ENCODE measurements at regions not wholly inside any gene's neighbourhood (a gene's known extent, or its start where the extent isn't known, plus 50 kb on each side); places are given as distances from the start of the nearest gene placed in this dataset.

DNA sequence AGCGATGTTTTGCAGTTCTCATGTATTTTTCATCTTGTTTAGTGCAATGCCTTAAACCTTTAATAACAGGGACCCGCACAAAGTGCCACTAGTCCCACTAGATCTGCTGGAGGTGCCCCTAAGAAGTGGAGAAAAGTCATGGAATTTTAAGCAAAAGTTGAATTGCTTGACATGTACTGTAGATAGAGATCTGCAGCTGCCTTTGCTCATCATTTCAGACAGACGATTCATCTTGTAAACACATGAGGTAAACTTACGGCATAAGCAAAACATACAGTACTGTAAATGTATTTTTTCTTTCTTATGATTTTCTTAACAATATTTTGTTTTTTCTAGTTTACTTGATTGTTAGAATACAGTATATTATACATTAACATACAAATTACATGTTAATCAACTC is 295.6 kb downstream of the CASP12 start:
- no peak for DNase-seq (ENCODE audit: low read depth, low spot score)

DNA sequence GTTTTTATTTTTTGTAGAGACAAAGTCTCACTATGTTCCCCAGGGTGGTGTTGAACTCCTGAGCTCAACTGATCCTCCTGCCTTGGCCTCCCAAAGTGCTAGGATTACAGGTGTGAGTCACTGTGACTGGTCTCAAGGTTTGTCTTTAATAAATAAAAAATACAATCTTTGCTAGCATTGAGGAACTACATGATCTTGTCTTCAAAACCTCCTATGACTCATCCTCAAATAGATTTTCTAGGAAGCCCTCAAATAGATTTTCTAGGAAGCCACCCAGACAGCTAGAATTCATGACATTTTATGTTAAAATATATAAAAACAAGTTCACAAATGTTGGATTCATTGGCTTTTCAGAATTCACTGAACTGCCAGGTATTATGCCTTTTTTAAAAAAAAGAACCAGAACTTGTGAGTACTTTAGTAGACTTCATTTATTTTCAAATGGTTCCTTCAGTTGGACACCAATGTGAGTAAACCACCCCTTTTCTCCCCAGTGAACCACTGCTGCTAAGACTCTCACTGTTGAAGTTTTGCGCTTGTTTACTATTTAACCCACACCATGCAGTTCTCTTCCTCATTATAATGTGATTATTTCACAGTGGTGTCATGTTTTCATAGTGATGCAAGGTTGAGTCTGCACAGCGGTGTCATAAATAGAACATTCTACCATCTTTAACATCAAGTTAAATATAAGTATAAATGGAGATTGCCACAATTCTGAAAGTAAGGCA is 303.9 kb downstream of the CASP12 start:
- DNase-seq (ENCODE audit: low read depth, low spot score): no peak

DNA sequence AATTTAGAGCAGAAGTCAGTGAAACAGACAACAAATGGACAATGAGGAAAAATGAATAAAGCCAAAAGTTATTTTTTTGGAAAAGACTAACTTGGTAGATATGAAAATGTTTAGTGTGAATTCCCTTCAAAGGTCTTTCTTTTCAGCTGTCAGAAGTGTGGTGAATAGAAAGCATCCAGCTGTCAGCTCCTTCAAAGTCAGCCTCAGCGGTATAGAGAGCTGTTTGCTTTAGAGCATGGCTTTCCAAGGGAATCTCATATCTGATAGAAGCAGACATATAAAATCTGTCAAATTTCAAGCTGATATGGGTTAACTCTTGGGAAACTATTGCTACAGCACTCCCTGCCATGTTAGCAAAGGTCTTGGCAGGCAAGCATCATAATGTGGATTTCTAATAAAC is 309.3 kb downstream of the CASP12 start:
- no peak for DNase-seq (ENCODE audit: low read depth, low spot score)

DNA sequence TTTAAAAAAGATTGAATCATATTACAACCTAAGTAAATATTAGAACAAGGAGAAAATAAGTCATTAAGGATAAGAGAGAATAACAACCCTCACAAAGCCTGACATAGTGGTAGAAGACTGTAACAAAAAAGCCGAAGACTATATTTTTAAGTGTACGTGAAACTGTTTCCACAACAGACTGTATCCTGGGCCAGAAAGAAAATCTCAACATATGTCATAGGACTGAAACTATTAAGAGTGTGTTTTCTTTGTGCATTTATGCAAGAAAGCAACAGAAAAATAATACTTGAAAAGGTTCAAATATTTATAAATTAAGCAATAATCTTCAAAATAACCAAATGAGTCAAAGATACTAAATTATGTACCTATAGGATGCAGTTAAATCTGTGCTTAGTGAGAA is 309.8 kb downstream of the CASP12 start:
- no peak for DNase-seq (ENCODE audit: low read depth, low spot score)

DNA sequence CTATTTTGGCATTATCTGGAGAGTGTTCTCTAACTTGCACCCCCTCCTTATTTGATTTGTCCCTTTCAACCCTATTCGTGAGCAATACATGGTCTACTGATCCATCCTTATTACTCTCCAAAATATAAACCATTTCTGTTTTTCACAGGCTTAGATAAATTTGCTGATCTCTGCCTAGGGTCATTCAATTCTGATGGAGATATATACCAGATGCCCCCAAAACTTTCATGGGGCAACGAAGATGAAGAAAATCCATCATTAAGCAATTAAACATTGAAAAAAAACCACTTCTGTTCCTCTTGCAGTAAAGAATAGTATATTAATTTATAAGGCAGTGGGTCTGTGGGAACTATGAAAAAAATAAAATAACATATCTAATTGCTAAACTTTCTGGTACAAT is 313.4 kb downstream of the CASP12 start:
- no peak for DNase-seq (ENCODE audit: low read depth, low spot score)

DNA sequence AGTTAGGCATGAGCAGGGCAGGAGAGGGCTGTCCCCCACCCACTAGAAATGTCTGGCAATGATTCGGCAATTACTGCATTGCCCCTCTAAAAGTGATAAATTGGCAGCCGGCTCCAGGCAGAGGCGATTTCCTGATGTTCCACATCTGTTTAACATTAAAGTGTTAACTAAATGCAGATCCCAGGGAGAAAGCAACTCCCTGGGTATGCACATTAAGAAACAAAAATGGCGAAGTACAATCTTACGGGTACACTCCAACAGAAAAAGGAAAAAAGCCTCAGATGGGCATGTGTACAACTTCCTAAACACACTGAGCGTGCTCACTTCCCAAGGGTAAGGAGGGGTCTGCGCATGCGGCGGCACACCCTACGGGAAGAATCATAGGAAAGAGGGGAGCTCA is 314.4 kb downstream of the CASP12 start:
- no peak for DNase-seq (ENCODE audit: low read depth, low spot score)

DNA sequence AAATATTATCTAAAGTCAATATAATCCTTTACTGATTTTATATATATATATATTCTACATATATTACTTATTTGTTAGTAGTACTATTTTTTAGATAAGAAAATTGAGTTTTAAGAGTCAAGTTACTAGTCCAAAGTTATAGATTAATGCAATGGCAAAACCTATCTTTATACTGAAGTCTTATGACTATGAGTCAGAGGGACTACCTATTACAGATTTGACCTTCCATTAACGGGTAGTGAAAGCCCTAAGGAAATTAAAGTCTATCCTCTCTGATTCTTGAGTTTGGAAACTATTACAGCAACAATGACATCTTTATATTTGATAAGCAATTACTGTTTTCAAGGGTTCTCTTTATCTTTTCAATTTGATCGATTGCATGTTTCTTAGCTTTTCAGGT is 315.8 kb downstream of the CASP12 start:
- no peak for DNase-seq (ENCODE audit: low read depth, low spot score)

DNA sequence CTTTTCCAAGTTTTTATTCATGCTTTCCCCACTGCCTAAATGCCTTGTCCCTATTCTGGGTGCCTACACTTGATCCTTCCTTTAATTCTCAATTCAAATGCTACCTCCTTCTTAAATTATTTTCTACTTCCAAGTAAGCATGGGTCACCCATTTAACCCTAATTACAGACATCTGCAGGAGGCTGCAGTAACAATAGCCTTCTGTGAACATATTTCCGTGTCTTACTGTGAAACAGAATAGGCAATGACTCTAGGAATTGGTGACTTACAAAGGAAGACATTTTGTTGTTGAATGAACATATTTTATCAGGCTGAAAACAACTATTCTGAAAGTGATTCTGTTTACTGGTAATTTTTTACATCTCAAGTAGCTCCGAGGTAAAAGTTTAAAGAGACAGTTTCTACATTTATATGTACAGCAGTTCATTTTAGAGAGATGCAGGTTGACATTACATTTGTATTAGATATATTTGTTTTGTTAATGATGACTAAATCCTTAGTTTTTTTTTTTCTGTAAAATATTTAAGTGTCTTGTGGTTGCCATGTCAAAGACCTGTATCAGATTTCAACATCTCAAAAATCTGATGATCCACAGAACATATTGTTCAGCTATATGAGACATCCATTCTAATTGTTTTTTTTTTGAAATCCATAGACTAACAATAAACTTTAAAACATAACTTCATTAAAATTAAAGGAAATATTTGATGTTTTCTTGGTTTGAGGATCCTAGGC is 316.8 kb downstream of the CASP12 start:
- no peak for DNase-seq (ENCODE audit: low read depth, low spot score)

DNA sequence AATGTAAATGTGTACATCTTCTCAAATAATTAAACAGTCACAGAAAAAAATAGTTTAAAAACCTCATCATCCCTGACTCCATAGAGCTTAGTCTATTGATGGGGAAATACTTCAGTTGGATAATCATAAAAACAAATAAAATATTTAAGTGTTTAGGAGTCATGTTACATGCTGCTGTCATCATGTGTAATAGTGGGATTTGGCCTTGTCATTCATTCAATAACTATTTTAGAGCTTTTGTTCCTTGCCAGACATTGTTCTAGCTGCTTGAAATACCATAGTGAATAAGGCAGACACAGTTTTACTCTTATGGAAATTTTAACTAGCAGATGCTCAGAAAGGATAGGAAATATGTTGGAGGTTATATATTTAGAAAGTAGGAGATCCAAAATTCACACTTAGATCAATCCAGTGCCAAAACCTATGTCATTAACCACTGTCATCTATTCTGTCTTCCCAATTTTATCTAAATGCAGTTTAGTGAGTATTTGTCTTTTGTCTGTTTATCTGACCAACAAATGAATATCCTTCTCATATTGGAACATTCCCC is 324.7 kb downstream of the CASP12 start:
- DNase-seq (ENCODE audit: low read depth, low spot score): no peak

DNA sequence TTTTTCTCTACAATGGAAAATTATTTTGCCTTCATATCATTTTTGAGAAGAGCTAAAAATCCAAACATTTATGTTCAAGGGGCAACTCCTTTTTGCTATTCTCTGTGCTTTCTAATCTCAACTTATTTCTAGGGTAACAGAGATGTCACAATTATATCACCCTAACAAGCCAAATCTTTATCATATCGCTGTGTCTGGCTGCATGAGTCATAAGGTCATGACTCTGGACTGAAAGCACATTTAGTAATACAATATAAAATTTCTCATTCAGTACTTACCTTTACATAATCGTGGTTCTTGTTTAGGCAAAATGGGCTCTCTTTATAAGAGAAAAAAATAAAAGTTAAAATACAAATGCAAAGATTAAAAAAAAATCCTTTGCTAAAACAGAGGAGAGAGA is 326.0 kb downstream of the CASP12 start:
- DNase-seq (ENCODE audit: low read depth, low spot score): no peak

DNA sequence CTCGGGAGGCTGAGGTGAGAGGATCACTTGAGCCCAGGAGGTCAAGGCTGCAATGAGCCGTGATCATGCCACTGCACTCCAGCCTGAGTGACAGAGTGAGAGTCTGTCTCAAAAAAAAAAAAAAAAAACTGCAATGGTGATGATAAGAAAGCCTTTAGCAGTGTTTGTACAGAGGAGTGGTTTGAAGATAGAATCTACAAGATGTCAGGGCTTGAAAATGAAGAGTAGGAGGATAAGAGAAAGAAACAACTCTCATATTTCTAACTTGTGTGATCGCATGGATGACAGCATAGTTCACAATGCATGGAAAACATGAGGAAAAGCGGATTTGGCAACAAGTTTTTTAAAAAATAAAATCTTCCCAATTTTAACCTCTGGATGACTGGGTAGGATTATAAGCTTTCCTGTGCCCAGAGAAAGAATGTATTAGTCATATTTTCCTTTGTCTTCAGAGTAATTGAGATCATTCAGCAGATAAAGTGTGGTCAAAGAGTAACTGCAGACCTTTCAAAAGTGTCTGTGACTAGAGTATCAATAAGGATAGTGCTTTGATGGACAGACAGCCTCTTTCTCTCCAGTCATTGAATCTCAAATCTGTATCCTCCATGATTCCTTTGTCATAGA is 328.1 kb downstream of the CASP12 start:
- DNase-seq (ENCODE audit: low read depth, low spot score): no peak

DNA sequence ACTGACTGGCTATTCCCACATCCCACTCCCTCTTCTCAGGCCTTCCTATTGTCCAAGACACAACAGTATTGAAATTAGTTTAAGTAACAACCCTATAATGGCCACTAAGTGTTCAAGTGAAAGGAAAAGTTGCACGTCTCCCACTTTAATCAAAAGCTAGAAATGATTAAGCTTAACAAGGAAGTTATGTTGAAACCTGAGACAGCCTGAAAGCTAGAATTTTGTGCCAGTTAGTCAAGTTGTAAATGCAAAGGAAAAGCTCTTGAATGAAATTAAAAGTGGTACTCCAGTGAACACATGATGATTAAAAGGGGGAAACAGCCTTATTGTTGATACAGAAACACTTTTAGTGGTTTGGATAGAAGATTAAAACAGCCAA is 332.7 kb downstream of the CASP12 start:
- no peak for DNase-seq (ENCODE audit: low read depth, low spot score)

DNA sequence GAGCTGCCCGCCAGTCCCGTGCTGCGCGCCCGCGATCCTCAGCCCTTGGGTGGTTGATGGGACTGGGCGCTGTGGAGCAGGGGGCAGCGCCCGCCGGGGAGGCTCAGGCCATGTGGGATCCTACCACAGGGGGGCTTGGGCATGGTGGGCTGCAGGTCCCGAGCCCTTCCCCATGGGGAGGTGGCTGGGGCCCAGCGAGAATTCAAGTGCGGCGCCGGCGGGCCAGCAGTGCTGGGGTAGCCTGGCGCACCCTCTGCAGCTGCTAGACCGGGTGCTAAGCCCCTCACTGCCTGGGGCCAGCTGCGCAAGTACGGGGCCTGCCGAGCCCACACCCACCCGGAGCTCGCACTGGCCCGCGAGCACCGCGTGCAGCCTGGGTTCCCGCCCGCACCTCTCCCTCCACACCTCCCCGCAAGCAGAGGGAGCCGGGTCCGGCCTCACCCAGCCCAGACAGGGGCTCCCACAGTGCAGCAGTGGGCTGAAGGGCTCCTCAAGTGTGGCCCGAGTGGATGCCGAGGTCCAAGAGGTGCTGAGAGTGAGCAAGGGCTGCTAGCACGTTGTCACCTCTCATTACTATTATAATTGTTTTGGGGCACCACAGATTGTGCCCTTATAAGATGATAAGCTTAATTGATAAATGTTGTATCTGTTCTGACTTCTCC is 333.2 kb downstream of the CASP12 start:
- no peak for DNase-seq (ENCODE audit: low read depth, low spot score)

DNA sequence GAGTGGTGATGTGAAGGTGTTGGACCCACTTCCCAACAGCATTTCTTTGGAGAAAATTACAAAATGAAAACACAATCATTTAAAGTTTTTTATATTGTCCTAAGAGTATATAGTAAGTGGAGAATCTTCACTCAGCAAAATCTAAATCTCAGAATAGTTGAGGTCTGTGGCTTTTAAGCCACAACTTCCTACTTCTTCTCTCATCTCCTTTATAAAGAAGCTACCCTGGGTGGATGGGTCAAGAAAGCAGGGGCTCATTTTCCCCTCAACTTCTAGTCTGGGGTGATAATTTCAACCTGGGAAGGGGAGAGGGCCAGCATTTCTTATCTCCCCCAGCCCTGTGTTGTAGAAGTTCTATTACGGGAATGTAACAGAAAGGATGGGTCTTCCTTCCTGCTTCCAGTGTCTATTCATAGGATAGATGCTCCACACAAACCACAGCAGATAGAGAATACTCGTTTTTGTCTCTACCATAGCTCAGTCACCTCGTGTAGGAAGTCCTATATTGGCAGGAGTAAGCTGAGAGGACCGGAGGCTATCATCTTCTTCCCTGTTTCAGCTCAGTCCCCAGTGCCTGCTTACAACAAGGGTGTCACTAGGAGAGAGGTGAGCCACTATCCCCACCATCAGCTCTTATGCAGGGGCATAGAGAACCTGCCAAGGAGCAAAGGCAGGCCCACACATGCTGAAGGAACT is 341.5 kb downstream of the CASP12 start:
- no peak for DNase-seq (ENCODE audit: low read depth, low spot score)

DNA sequence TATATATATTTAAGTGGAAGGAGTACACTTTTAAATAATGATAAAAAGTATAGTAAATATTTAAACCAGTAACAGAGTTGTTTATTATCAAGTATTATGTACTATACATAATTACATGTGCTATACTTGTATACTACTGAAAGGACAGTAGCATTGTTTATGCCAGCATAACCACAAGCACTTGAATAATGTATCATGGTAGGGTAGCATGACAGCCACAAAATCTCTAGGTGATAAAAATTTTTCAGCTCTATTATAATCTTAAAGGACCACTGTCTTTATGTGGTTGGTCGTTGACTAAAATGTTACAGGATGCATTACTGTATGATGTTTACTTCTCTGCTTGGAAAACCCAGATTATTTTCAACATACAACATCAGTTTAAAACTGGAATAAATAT is 349.2 kb downstream of the CASP12 start:
- no peak for DNase-seq (ENCODE audit: low read depth, low spot score)

DNA sequence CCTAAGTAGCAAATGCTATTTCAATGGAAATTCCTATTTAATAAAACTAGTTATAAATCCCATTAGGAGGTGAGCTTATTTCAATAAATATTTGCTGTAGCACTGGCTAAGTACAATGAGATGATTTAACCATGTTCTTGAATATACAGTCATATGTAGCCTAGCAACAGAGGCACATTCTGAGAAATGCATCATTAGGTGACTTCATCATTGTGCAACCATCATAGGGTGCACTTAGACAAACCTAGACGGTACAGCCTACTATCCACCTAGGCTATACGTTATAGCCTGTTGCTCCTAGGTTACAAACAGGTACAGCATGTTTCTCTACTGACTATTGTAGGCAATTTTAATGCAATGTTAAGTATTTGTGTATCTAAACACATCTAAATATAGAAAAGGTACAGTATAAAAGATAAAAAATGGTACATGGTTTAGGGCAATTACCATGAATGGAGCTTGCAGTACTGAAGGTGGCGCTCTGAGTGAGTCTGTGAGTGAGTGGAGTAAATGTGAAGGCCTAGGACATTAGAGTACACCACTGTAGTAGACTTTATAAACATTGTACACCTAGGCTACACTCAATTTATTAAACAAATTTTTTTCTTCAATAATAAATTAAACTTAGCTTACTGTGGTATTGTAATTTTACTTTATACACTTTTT is 350.1 kb downstream of the CASP12 start:
- no peak for DNase-seq (ENCODE audit: low read depth, low spot score)

DNA sequence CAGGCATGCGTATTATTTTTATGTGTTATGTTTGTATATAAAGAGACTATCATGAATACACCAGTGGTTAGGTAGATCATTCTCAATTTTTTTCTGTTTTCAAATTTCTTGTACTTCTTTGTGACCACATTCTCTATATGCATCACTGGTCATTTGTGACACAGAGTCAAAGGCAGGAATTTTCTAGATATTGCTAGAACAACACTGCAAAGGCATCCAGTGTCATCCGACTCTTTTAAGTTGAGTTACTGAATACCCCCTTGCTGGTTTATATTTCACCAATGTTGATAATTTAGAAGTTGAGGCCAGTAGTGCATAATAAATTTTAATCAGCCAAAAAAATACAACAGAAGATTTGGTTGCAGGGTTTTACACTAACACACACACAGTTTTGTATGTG is 351.8 kb downstream of the CASP12 start:
- no peak for DNase-seq (ENCODE audit: low read depth, low spot score)

DNA sequence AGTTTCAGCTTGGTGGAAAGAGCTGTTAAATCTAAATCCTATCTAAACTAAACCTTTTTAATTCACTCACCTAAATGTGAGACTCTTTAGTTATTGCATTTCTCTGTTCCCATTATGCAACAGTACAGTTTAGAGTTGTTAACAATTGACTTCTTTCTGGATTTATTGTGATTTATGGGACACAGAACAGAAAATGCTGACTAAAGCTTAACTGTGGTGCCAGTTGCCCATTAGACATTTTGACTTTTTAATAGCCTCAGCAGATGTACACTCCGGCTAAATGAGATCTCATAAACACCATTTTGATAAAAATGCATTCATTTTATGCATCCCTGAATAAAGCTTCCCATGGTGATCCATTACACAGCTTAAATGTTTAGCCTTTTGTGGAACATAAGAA is 356.6 kb downstream of the CASP12 start:
- DNase-seq (ENCODE audit: low read depth, low spot score): no peak

DNA sequence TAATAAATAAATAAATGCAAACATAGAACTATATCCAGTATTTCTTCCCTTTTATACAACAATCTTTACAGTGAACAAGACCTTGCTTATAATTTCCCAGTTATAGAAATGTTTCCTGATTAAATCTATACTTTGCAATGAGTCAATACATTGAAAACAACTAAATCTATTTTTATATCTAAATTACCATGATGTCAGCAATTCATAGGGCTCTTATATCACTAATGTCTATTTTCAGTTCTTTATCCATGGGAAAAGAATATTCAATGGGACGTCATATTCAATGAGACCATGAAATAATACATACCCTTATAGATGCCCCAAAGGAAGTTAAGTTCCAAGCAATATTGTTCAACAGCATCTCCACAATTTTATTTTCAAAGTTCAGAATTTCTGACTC is 359.9 kb downstream of the CASP12 start:
- no peak for DNase-seq (ENCODE audit: low read depth, low spot score)

DNA sequence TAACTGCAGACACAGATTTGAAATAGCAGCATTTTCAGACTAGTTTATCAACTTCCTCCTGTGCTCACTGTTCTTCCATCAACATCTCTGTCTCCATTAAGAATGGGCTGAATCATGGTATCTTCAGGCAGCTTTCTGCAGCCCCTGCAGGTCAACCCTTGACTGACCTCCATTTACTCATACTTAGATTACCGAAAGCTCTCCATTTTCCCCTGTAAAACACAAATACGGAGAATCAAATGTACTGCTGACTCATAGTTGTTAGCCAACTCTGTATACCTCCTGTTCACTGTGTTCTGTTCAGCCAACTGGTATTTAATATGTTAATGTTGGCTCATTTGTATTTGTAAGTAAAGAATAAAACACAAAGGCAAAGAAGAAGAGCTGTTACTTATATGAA is 364.0 kb downstream of the CASP12 start:
- no peak for DNase-seq (ENCODE audit: low read depth, low spot score)

DNA sequence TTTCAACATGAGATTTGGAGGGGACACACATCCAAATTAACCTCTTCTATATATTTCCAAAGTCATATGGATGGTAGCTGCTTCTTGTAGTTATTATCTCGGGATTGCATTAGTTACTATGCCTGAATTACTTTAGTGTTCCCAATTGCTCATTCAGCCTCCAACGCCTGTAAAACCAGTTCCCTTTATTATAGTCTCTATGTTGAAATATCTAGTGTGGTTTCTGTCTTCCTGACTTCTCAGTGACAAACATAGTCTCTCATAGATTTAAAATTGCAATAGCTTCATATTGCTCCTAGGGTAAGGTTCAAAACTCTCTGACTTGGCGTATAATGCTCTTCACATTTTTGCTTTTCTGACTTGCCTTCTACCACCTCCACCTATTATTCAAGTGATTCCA is 366.4 kb downstream of the CASP12 start:
- DNase-seq (ENCODE audit: low read depth, low spot score): no peak

All from pulmonary artery endothelial cell (primary cell).